Heart right ventricle (tissue), 16 donors: ENCODE measurements at regions not wholly inside any gene's neighbourhood (a gene's known extent, or its start where the extent isn't known, plus 50 kb on each side); places are given as distances from the start of the nearest gene placed in this dataset.

Source experiments
- ATAC-seq, 8 donors: fragments of 200-7000 bp; cut with Tn5 transposase; one replicate each; pipeline ENCODE4 v1.9.1; 2020; ENCODE audit warnings: mild to moderate bottlenecking in 8 of 8, moderate library complexity in 8 of 8, moderate number of reproducible peaks in 1 of 8
- DNase-seq, 2 donors: peaks; one replicate each; pipeline ENCODE4 v3.0.0-alpha.2; 2020
- H3K27ac ChIP-seq, 10 donors: fragments of 200-600 bp; sonication (generic) in 2 of 10; one replicate each; pipeline versions ENCODE4 v1.5.0 to v1.8.0; 2020 to 2022; ENCODE audit warnings: mild to moderate bottlenecking in 3 of 10
- H3K27me3 ChIP-seq, 7 donors: fragments of 200-600 bp; one replicate each; pipeline ENCODE4 v1.8.0; 2021 to 2022; ENCODE audit warnings: mild to moderate bottlenecking in 2 of 7
- H3K36me3 ChIP-seq, 9 donors: fragments of 200-600 bp; sonication (generic) in 1 of 9; one replicate each; pipeline versions ENCODE4 v1.5.0 to v1.8.0; 2020 to 2022; ENCODE audit warnings: mild to moderate bottlenecking in 2 of 9
- H3K4me1 ChIP-seq, 9 donors: fragments of 200-600 bp; sonication (generic) in 1 of 9; one replicate each; pipeline versions ENCODE4 v1.5.0 to v1.8.0; 2020 to 2022; ENCODE audit warnings: mild to moderate bottlenecking in 4 of 9
- H3K4me3 ChIP-seq, 10 donors: fragments of 200-600 bp; sonication (generic) in 2 of 10; one replicate each; pipeline versions ENCODE4 v1.5.0 to v1.8.0; 2020 to 2022; ENCODE audit warnings: mild to moderate bottlenecking in 7 of 10, moderate library complexity in 2 of 10
- H3K9me3 ChIP-seq, 11 donors: fragments of 200-600 bp in 10 of 11; sonication (generic) in 2 of 11; one replicate each; pipeline versions ENCODE4 v1.5.0 to v1.8.0; 2013 to 2022; ENCODE audit warnings: mild to moderate bottlenecking in 2 of 11, control low read depth in 1 of 11, moderate library complexity in 1 of 11
- WGBS, 2 donors: extraction: QIAGEN DNeasy Blood & Tissue Kit; methylation state at CpG; one replicate each; pipeline ENCODE4 v1.1.7; 2013; ENCODE audit warnings: inconsistent platforms in 1 of 2; 5-methylcytosine and 5-hydroxymethylcytosine counted together
- intact Hi-C, 10 donors: fragments of 100-400 bp; cut with DNase I; formaldehyde crosslinking; loops; one replicate each; pipeline versions ENCODE4 v1.11.1 to v1.14.2; 2022
- TF ChIP-seq, protein P1 (sequence below), 9 donors: fragments of 200-600 bp; sonication (generic) in 2 of 9; IDR thresholded peaks; one replicate each; pipeline versions ENCODE4 v1.5.0 to v1.8.0; 2021 to 2022; ENCODE audit warnings: antibody characterized with exemption in 9 of 9, mild to moderate bottlenecking in 5 of 9, moderate library complexity in 1 of 9
- donor health status: Arrhythmogenic right ventricular cardiomyopathy.
- donor health status: ischemic (EF 13 %, LVEDD 7.1; RV severe dilation, severe dysfunction).
- donor health status: healthy with polysubstance abuse.
- donor health status: DM: no; HTN: yes; CAD: no.
- donor health status: DM: no; HTN: no; CAD: no.
- donor health status: ischemic (EF 25% LVEDD 6.9; RV normal size, moderate dysfunction).
- donor health status: ischemic (EF 25% LVEDD 5.7; RV mildly dilated, moderate dysfunction).
- donor health status: healthy.
- donor health status: DM: yes; HTN: yes; CAD: no.
- donor health status: Ischemic cardiomyopathy.
- donor health status: ischemic (EF 35%, LVEDD 5.7; RV mildly dilated, moderate dysfunction).
- donor health status: nonischemic (EF 11% LVEDD 7.7; RV severe dilation, severe dysfunction).
- donor health status: DM: yes; HTN: yes; CAD: no.
- donor health status: PGD.
- donor health status: ischemic (EF 29% LVEDD 5.4; RV normal size, mild dysfunction).
- donor health status: nonischemic (EF 23%, LVEDD 6.1; RV moderate dilation, normal function).

DNA sequence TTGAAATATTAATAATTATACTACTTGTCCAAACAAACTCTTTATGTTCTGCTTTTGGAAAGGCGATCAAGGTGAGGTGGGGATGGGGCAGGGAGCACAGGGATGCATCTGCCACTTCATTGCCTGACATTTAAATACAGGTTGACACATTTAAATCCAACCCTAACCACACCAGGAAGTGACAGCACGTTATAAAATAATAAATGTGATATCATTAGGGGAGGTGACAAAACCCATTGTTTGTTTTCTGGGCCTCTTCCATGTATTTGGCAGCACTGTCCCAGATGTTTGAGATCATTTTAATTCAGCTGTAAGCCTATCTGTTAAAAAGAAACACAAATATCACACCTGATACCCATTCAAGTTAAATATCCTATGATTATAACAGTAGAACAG is 342.4 kb upstream of the ARID1B start:
- peaks cover 0 to 7% (median 0%) of the 10 kb centered on the region in 11 donors for H3K9me3 ChIP-seq
- no peaks in the 10 kb centered on the region for H3K4me1 ChIP-seq
- no peak overlapping the region for H3K4me3 ChIP-seq
- intact Hi-C loops: no loop called here
- 67 to 71% methylated on average over 2 of the region's 2 CpGs for WGBS, 2 donors
- TF ChIP-seq, protein P1, sequence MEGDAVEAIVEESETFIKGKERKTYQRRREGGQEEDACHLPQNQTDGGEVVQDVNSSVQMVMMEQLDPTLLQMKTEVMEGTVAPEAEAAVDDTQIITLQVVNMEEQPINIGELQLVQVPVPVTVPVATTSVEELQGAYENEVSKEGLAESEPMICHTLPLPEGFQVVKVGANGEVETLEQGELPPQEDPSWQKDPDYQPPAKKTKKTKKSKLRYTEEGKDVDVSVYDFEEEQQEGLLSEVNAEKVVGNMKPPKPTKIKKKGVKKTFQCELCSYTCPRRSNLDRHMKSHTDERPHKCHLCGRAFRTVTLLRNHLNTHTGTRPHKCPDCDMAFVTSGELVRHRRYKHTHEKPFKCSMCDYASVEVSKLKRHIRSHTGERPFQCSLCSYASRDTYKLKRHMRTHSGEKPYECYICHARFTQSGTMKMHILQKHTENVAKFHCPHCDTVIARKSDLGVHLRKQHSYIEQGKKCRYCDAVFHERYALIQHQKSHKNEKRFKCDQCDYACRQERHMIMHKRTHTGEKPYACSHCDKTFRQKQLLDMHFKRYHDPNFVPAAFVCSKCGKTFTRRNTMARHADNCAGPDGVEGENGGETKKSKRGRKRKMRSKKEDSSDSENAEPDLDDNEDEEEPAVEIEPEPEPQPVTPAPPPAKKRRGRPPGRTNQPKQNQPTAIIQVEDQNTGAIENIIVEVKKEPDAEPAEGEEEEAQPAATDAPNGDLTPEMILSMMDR (IDR thresholded peaks at IDR 0.05): no peak
- no peaks in the 10 kb centered on the region for H3K36me3 ChIP-seq
- no peak for DNase-seq
- ATAC-seq: no peak
- H3K27me3 ChIP-seq: peaks cover 0 to 6% (median 0%) of the 10 kb centered on the region in 7 donors
- H3K27ac ChIP-seq: no peak overlapping the region

DNA sequence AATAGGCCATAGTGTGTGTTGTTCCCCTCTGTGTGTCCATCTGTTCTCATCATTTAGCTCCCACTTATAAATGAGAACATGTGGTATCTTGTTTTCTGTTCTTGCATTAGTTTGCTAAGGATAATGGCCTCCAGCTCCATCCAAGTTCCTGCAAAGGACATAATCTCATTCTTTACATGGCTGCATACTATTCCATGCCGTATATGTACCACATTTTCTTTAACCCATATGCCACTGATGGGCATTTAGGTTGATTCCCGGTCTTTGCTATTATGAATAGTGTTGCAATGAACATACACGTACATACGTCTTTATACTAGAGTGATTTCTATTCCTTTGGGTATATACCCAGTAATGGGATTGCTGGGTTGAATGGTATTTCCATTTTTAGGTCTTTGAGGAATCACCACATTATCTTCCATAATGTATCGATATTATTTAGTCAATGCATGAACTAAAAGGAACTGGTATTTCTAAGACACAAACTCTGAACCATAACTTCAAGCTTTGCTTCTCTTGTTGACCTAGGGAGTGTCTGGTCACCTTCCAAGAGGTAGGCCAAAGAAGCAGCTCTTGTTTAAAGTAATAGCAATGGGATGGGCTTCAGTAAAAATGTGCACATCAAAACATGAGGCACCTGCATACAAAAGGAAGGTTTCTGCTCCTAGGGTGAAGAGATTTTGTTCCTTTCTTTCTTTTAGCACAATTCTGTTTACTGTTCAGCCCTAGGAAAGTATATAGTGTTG is 343.0 kb upstream of the ARID1B start:
- no peak overlapping the region for H3K4me3 ChIP-seq
- H3K27me3 ChIP-seq: peaks cover 0 to 2% (median 0%) of the 10 kb centered on the region in 7 donors
- intact Hi-C loops: no loop called here
- peaks cover 0 to 7% (median 0%) of the 10 kb centered on the region in 11 donors for H3K9me3 ChIP-seq
- no peak for ATAC-seq
- no peaks in the 10 kb centered on the region for H3K36me3 ChIP-seq
- TF ChIP-seq, protein P1 (IDR thresholded peaks at IDR 0.05): no peak
- no peak overlapping the region for H3K27ac ChIP-seq
- 95% methylated on average over 5 of the region's 5 CpGs for WGBS, 2 donors
- no peak for DNase-seq
- H3K4me1 ChIP-seq: no peaks in the 10 kb centered on the region

DNA sequence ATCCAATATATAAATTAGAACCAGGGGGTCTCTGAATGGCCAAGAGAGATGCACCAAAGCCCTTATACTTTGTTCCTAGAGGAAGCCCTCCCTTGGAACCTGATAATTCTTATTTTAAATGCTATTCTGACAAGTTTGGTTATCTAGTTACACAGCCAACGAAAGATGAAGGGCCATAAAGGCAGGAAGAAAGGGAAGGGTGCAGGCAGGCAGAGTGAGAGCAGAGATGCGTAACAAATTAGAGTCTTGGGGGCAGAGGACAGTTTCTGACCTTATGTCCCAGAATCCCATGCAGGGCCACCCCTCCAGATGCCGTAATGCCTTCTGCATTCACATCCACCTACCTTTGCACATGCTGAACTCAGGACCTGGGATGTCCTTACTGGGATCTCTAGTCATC is 344.6 kb upstream of the ARID1B start:
- intact Hi-C loops: no loop called here
- TF ChIP-seq, protein P1 (IDR thresholded peaks at IDR 0.05): no peak
- H3K27me3 ChIP-seq: no peaks in the 10 kb centered on the region
- no peak overlapping the region for H3K27ac ChIP-seq
- H3K9me3 ChIP-seq: peaks cover 0 to 11% (median 0%) of the 10 kb centered on the region in 11 donors
- H3K36me3 ChIP-seq: no peaks in the 10 kb centered on the region
- no peak for ATAC-seq
- DNase-seq: no peak
- H3K4me1 ChIP-seq: no peaks in the 10 kb centered on the region
- H3K4me3 ChIP-seq: no peak overlapping the region
- WGBS, 2 donors: 82 to 85% methylated on average over 3 of the region's 3 CpGs

DNA sequence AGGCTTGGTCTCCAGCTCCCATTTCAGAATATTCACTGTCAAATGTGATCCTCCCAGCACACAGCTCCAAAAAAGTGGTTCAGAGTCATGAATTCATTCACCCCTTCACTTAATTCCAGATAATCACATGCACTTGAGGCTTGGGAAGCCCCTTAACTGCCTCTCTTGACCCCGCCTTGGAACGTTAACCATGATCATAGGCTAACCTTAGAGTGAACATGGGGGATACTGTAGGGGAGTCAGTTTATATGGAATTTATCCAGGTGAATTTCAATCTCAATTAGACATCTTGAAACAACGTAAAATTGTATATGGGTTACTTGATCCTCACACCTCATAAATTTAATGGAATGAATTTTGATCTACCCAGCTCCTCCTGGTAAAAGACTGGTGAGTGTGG is 346.8 kb upstream of the ARID1B start:
- H3K4me3 ChIP-seq: no peak overlapping the region
- H3K27ac ChIP-seq: no peak overlapping the region
- H3K36me3 ChIP-seq: no peaks in the 10 kb centered on the region
- DNase-seq (no peak), ATAC-seq (no peak)
- TF ChIP-seq, protein P1 (IDR thresholded peaks at IDR 0.05): no peak
- intact Hi-C loops: no loop called here
- H3K4me1 ChIP-seq: peaks cover 0 to 3% (median 0%) of the 10 kb centered on the region in 9 donors
- no peaks in the 10 kb centered on the region for H3K27me3 ChIP-seq
- peaks cover 0 to 15% (median 0%) of the 10 kb centered on the region in 11 donors for H3K9me3 ChIP-seq
- 57 to 63% methylated on average over 3 of the region's 3 CpGs for WGBS, 2 donors
